Panc1 (cell line): ENCODE measurements at regions not wholly inside any gene's neighbourhood (a gene's known extent, or its start where the extent isn't known, plus 50 kb on each side); places are given as distances from the start of the nearest gene placed in this dataset.
"Not testable (repeated sequence)": the region's sequence is repeated elsewhere in the genome, so short reads cannot be mapped to it uniquely, and the experiment has no call there.

Source experiments
- ATAC-seq: fragments of 200-7000 bp; cut with Tn5 transposase; 2 replicates; pipeline ENCODE4 v1.9.1; 2020; ENCODE audit warnings: mild to moderate bottlenecking, moderate library complexity
- BruUV-seq: library from RNA; stranded (reverse); fragments of 400-500 nt; replicated peaks from 2 replicates; lab custom pipeline; 2021; lab: Mats Ljungman, UMichigan
- CTCF ChIA-PET: fragments of 300-600 bp; sonication (Branson Sonifier 250); formaldehyde crosslinking; loops from one replicate; lab custom pipeline; 2022; ENCODE audit warnings: antibody characterized with exemption; lab: Charles Lee
- POLR2A ChIA-PET: fragments of 300-600 bp; sonication (Branson Sonifier 250); formaldehyde crosslinking; loops from one replicate; lab custom pipeline; 2022; ENCODE audit warnings: antibody characterized with exemption; lab: Charles Lee
- DNase-seq: peaks from one replicate; pipeline ENCODE4 v3.0.0-alpha.2; 2010; ENCODE audit warnings: low read depth, low spot score
- H3K27ac ChIP-seq: 2 replicates; pipeline ENCODE4 v1.5.1; 2011; ENCODE audit warnings: mild to moderate bottlenecking, low read length, inconsistent platforms
- H3K27me3 ChIP-seq: fragments of 200-500 bp; sonication (Bioruptor generic); 2 replicates; pipeline ENCODE4 v1.6.0; 2014; ENCODE audit warnings: low read length, inconsistent platforms; ENCODE audit not compliant: control insufficient read depth, insufficient read depth
- H3K36me3 ChIP-seq: fragments of 200-500 bp; sonication (Bioruptor generic); 2 replicates; pipeline ENCODE4 v1.5.1; 2014; ENCODE audit warnings: inconsistent platforms, mild to moderate bottlenecking, low read length, moderate library complexity; ENCODE audit not compliant: control insufficient read depth, insufficient read depth
- H3K4me1 ChIP-seq: 2 replicates; pipeline ENCODE4 v1.5.1; 2011; ENCODE audit warnings: inconsistent platforms, mild to moderate bottlenecking, low read length, moderate library complexity; ENCODE audit not compliant: control insufficient read depth, insufficient read depth
- H3K4me3 ChIP-seq, 2 experiments: 2 replicates each; pipeline ENCODE4 v1.5.1; 2011 to 2012; ENCODE audit warnings: low read depth in 2 of 2, low read length in 2 of 2, mild to moderate bottlenecking in 2 of 2, inconsistent platforms in 1 of 2, moderate library complexity in 1 of 2
- H3K9me3 ChIP-seq: fragments of 200-500 bp; sonication (Bioruptor generic); 2 replicates; pipeline ENCODE4 v1.5.1; 2014; ENCODE audit warnings: low read depth, mild to moderate bottlenecking, inconsistent platforms, low read length, moderate library complexity; ENCODE audit not compliant: control insufficient read depth, insufficient read depth
- in situ Hi-C: cut with HindIII; loops from 2 replicates; pipeline ENCODE4 v1.10.0; 2016; ENCODE audit warnings: low sequenced_read_pairs, low pct_unique_long_range_greater_than_20kb
- intact Hi-C: fragments of 100-400 bp; cut with micrococcal nuclease; formaldehyde crosslinking; loops from one replicate; pipeline ENCODE4 v1.10.0; 2022; ENCODE audit not compliant: unreplicated experiment

DNA sequence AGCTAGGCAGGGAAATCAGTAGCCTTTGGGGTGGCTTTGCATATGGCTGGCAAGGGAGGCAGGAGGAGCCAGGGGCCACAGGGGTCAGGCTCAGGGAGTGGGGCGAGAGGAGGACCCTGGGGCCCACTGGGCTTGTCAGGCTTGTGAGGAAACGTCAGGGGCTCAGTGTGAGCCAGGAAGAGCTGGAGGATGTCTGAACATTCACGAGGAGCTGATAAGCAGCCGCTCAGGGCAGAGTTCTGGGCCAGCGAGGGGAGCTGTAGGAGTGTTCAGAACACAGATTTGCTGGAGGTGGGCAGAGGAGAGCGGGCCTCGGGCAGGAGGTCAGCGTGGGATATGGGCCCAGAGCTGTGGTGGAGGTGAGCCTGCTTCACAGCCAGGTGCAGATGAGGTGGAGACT, 72.7 kb upstream of the MTLN start:
- H3K4me3 ChIP-seq, H3K27me3 ChIP-seq, BruUV-seq, H3K27ac ChIP-seq, POLR2A ChIA-PET, CTCF ChIA-PET, in situ Hi-C loops, intact Hi-C loops, H3K4me1 ChIP-seq, DNase-seq, H3K9me3 ChIP-seq, H3K36me3 ChIP-seq, ATAC-seq: not testable (repeated sequence)

DNA sequence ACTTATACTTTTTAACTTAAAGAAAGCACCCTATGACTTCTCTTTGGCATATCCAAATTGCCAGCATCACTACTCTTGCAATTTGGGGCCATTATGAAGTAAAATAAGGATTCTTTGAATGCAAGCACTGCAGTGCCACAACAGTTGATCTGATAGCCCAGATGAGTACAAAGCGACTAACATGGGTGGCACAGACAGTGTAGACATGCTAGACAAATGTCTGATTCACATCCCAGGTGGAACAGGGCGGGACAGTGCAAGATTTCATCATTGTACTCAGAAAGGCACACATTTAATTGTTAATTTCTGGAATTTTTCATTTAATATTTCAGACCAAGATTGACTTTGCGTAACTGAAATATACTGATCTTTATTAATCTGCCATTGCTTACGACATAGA, 68.5 kb upstream of the MTLN start:
- ATAC-seq, H3K4me1 ChIP-seq, H3K27ac ChIP-seq, H3K4me3 ChIP-seq, POLR2A ChIA-PET, CTCF ChIA-PET, H3K36me3 ChIP-seq, BruUV-seq, H3K9me3 ChIP-seq, H3K27me3 ChIP-seq, DNase-seq, intact Hi-C loops, in situ Hi-C loops: not testable (repeated sequence)

DNA sequence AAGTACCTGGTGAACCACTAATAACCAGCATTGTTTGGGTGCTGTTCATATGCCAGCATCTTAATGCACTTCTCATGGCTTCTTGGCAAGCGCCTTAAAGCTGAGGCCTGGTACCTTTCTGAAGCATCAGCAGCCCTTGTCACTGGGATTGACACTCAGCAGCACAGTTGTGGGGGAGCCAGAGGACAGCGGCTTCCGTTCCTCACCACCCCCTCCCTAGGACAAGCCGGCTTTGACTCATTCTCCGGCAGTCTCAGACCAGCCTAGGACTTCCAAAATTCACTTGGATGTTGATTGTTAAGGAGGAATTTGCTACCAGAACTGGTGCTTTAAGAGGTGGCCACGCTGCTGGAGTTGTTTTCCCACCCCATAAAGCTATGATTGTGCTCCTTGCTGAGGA, 64.7 kb upstream of the MTLN start:
- H3K27me3 ChIP-seq, H3K4me3 ChIP-seq, H3K4me1 ChIP-seq, intact Hi-C loops, POLR2A ChIA-PET, H3K27ac ChIP-seq, CTCF ChIA-PET, in situ Hi-C loops, BruUV-seq, H3K36me3 ChIP-seq, H3K9me3 ChIP-seq, DNase-seq: not testable (repeated sequence)
- 0 out of 2 replicates have a peak, but pooled peaks have one; percentile 16 for ATAC-seq

DNA sequence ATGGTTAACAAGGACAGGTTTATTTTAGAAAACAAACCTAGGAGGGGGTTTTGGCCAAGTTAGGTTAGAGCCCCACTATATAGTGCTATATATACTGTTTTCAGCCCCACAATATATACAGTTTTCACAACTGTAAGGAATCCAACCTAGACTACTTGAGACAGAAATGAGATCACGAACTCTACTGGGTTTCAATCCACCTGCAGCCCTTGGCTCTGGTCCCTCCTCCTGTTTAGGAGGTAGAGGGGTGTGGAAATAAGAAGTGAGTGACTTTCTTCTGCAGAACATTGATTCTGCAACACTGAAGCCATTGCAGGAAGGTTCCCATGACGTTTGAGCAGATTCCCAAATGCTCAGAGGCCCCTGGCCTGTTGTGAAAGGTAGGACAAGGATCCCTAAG, 63.7 kb upstream of the MTLN start:
- DNase-seq, intact Hi-C loops, H3K27me3 ChIP-seq, BruUV-seq, in situ Hi-C loops, H3K4me3 ChIP-seq, H3K36me3 ChIP-seq, POLR2A ChIA-PET, H3K9me3 ChIP-seq, H3K27ac ChIP-seq, ATAC-seq, H3K4me1 ChIP-seq, CTCF ChIA-PET: not testable (repeated sequence)

DNA sequence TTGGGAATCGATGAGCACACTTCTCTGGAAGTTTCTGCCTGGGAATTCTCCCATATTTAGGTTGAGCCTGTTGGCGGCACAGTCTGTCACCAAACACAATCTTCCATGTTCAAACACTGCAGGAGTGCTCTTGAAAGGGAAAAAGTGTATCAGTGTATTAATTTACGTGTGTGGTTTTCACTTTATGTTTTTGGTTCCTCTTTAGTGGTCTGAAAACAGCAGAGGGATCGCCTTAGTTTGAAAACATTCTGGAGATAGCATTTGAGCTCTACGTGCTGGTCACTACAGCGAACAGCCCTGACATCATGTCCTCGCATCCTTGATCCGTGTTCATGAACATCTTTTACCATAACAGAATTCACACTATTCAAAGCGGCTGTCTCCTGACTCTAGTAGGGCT, 57.3 kb upstream of the MTLN start:
- H3K36me3 ChIP-seq, ATAC-seq, intact Hi-C loops, H3K9me3 ChIP-seq, in situ Hi-C loops, H3K4me3 ChIP-seq, BruUV-seq, POLR2A ChIA-PET, H3K4me1 ChIP-seq, DNase-seq, H3K27me3 ChIP-seq, CTCF ChIA-PET, H3K27ac ChIP-seq: not testable (repeated sequence)

DNA sequence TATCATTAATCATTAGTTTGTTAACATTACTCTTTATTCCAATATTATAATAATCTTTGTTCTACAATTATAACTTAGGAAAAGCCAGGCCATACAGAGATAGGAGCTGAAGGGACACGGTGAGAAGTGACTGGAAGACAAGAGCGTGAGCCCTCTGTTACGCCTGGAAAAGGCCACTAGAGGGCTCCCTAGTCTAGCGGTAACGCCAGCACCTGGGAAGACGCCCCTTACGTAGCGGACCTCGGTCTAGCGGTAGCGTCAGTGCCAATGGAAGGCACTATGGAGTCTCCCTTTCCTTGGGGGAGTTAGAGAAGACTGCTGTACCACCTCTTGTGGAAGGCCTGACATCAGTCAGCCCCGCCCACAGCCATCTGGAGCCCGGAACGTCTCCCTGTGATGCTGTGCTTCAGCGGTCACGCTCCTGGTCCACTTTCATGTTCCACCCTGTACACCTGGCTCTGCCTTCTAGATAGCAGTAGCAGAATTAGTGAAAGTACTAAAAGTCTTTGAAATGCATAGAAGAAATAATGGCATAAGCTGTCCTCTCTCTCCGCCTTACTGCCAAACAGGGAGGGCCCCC, 55.6 kb upstream of the MTLN start:
- peak; percentile 95 for ATAC-seq
- H3K4me3 ChIP-seq, H3K27me3 ChIP-seq, H3K9me3 ChIP-seq, CTCF ChIA-PET, H3K27ac ChIP-seq, intact Hi-C loops, BruUV-seq, H3K4me1 ChIP-seq, in situ Hi-C loops, H3K36me3 ChIP-seq, POLR2A ChIA-PET, DNase-seq: not testable (repeated sequence)

DNA sequence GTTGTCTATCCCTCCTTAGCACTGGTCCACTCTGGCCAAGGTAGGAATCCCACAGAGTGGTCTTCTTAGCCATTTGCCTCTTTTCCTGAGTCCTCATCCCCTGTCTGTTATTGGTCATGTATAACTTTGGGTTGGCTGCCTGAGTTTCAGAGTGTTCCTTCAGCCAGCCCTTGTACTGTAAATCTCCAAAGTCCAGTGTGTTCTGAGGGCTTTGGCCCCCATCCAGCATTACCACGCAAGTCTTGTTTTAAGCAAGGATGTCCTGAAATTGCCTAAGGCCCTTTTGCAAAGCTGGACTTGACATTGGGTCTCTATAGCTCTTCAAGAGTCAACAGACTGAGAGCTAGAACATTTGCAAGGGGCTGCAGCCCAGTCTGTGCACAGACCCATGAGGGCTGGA, 52.5 kb upstream of the MTLN start:
- H3K27me3 ChIP-seq, POLR2A ChIA-PET, H3K9me3 ChIP-seq, intact Hi-C loops, DNase-seq, BruUV-seq, CTCF ChIA-PET, in situ Hi-C loops, ATAC-seq, H3K4me1 ChIP-seq, H3K36me3 ChIP-seq, H3K4me3 ChIP-seq, H3K27ac ChIP-seq: not testable (repeated sequence)
